Breast epithelium (tissue), 3 donors: ENCODE measurements at regions not wholly inside any gene's neighbourhood (a gene's known extent, or its start where the extent isn't known, plus 50 kb on each side); places are given as distances from the start of the nearest gene placed in this dataset.

Experiments used
- POLR2A ChIP-seq: fragments of 450-650 bp; IDR thresholded peaks from one replicate; pipeline ENCODE4 v1.6.1; 2016; ENCODE audit warnings: antibody characterized with exemption, mild to moderate bottlenecking, moderate library complexity
- POLR2AphosphoS5 ChIP-seq, 3 donors: sonication (generic); formaldehyde crosslinking; IDR thresholded peaks; one replicate each; pipeline ENCODE4 v1.6.1; 2017; ENCODE audit warnings: antibody characterized with exemption in 3 of 3
- TF ChIP-seq, protein P1 (sequence below), 3 donors: fragments of 450-650 bp; IDR thresholded peaks; one replicate each; pipeline ENCODE4 v1.5.1; 2016 to 2017; ENCODE audit warnings: antibody characterized with exemption in 3 of 3, mild to moderate bottlenecking in 3 of 3, moderate library complexity in 3 of 3

DNA sequence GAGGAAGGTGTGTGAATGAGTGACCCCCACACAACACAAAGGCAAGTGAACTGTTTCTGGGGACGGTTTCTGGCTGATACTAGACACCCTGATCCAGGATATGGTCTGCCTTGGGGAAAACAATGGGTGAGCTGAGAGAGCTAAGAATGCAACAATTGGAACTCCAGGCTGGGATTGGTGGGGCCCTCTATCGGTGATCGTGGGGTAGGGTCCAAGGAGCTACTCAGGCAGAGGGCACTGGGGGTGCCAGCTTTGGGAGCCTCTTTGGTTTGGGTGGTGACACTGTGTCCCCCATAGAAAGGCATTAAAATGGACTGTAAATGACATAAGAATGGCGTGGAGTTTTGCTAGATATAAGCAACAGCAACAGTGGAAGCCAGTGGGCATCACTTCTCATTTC lies 439.1 kb downstream of the DMAC1 start:
- TF ChIP-seq POLR2A (no peak), POLR2AphosphoS5 (IDR thresholded peaks at IDR 0.05) (no peak)
- TF ChIP-seq, protein P1, sequence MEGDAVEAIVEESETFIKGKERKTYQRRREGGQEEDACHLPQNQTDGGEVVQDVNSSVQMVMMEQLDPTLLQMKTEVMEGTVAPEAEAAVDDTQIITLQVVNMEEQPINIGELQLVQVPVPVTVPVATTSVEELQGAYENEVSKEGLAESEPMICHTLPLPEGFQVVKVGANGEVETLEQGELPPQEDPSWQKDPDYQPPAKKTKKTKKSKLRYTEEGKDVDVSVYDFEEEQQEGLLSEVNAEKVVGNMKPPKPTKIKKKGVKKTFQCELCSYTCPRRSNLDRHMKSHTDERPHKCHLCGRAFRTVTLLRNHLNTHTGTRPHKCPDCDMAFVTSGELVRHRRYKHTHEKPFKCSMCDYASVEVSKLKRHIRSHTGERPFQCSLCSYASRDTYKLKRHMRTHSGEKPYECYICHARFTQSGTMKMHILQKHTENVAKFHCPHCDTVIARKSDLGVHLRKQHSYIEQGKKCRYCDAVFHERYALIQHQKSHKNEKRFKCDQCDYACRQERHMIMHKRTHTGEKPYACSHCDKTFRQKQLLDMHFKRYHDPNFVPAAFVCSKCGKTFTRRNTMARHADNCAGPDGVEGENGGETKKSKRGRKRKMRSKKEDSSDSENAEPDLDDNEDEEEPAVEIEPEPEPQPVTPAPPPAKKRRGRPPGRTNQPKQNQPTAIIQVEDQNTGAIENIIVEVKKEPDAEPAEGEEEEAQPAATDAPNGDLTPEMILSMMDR (IDR thresholded peaks at IDR 0.05): no peak
